Hepatocyte (in vitro differentiated cells): ENCODE measurements at regions not wholly inside any gene's neighbourhood (a gene's known extent, or its start where the extent isn't known, plus 50 kb on each side); places are given as distances from the start of the nearest gene placed in this dataset.

Experiments used
- EZH2 ChIP-seq: fragments of 200-600 bp; sonication (generic); IDR thresholded peaks from 2 replicates; pipeline ENCODE4 v1.6.1; 2016; ENCODE audit warnings: antibody characterized with exemption, mild to moderate bottlenecking, borderline replicate concordance
- EZH2phosphoT487 ChIP-seq: fragments of 200-600 bp; sonication (generic); IDR thresholded peaks from one replicate; pipeline ENCODE4 v1.6.1; 2018; ENCODE audit warnings: antibody characterized with exemption, mild to moderate bottlenecking, low read depth, moderate library complexity; ENCODE audit not compliant: unreplicated experiment, severe bottlenecking
- TF ChIP-seq, protein P1 (sequence below): fragments of 200-600 bp; sonication (generic); IDR thresholded peaks from 2 replicates; pipeline ENCODE4 v1.5.1; 2016; ENCODE audit warnings: antibody characterized with exemption, mild to moderate bottlenecking; ENCODE audit not compliant: poor library complexity

DNA sequence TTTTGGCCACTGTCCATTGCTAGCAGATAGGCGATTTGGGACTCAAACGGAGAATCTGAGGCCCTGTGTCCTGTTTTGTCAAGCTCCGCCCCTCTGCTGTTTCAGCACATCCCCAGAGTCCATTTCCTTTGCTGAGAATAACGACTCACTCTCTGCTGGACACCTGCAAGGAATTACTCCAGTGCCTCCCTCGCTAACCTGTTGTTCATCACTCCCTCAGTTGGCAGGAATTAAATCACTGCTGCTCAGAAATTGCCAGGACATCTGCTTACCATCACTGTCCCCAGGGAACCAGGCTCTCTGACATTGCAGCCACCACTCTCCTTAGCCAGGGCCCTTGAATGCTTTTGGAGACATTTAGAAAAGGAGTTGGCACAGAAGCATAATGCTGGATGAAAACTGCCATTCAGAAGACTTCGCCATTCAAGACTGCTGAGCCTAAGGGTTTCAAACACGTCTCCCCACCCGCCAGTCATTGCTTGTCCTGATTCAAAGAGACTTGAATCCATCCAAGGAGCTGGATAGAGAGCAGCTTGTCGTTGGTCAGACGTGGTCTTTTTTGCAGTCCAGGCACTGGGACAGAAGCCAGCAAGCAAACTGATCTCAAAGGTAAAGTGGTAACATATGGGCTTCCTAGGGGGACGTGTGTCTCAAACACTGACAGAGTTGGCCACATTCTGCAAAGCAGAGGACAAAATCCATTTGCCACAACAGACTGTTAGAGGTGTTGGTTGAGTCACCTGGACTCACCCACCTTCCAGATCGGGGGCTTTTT lies 155.3 kb downstream of the UXS1 start:
- TF ChIP-seq, protein P1, sequence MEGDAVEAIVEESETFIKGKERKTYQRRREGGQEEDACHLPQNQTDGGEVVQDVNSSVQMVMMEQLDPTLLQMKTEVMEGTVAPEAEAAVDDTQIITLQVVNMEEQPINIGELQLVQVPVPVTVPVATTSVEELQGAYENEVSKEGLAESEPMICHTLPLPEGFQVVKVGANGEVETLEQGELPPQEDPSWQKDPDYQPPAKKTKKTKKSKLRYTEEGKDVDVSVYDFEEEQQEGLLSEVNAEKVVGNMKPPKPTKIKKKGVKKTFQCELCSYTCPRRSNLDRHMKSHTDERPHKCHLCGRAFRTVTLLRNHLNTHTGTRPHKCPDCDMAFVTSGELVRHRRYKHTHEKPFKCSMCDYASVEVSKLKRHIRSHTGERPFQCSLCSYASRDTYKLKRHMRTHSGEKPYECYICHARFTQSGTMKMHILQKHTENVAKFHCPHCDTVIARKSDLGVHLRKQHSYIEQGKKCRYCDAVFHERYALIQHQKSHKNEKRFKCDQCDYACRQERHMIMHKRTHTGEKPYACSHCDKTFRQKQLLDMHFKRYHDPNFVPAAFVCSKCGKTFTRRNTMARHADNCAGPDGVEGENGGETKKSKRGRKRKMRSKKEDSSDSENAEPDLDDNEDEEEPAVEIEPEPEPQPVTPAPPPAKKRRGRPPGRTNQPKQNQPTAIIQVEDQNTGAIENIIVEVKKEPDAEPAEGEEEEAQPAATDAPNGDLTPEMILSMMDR: no peak
- TF ChIP-seq EZH2phosphoT487: no peak
- no peak for TF ChIP-seq EZH2
